OCI-LY3 (cell line): ENCODE measurements at regions not wholly inside any gene's neighbourhood (a gene's known extent, or its start where the extent isn't known, plus 50 kb on each side); places are given as distances from the start of the nearest gene placed in this dataset.

Experiments used
- CTCF ChIP-seq: fragments of 200-600, 300-600 bp; sonication (generic); IDR thresholded peaks from 2 replicates; pipeline ENCODE4 v1.5.1; 2014; ENCODE audit warnings: antibody characterized with exemption, low read length, low read depth
- EZH2phosphoT487 ChIP-seq: fragments of 200-600 bp; shearing (Covaris generic); IDR thresholded peaks from 2 replicates; pipeline ENCODE4 v1.6.1; 2018; ENCODE audit warnings: antibody characterized with exemption, mixed run types, low read depth

GRCh38 chr15:37789881-37790280 is 144.6 kb upstream of the TMCO5A start:
- TF ChIP-seq CTCF (no peak), EZH2phosphoT487 (no peak)
